ENCODE measurements at regions not wholly inside any gene's neighbourhood (a gene's known extent, or its start where the extent isn't known, plus 50 kb on each side); places are given as distances from the start of the nearest gene placed in this dataset.

DNA sequence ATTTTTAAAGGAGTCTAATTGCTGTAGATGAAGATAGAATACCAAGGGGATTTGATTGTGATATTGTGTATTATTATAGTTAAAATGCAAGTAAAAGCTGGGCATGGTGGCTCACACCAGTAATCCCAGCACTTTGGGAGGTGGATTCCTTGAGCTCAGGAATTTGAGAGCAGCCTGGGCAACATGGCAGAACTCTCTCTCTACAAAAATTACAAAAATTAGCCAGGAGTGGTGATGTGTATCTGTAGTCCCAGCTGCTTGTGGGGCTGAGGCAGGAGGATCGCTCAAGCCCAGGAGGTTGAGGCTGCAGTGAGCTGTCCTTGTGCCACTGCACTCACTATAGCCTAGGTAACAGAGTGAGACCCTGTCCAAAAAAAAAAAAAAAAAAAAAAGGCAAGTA, 687.0 kb downstream of the NUP35 start:
- no peak for TF ChIP-seq TARDBP (IDR thresholded peaks at IDR 0.05)
- no peak for TF ChIP-seq SUZ12 (IDR thresholded peaks at IDR 0.05)
- TF ChIP-seq FOXK2 (IDR thresholded peaks at IDR 0.05): no peak
- no peak for TF ChIP-seq ZNF384 (IDR thresholded peaks at IDR 0.05)
- no peak for TF ChIP-seq L3MBTL2 (conservative IDR thresholded peaks at IDR 0.05)
- TF ChIP-seq ARNT (IDR thresholded peaks at IDR 0.05): no peak
- no peak for TF ChIP-seq SP1 (IDR thresholded peaks at IDR 0.05)
- no peak for TF ChIP-seq BHLHE40 (IDR thresholded peaks at IDR 0.05; ENCODE audit: borderline replicate concordance)
- TF ChIP-seq ELF4 (IDR thresholded peaks at IDR 0.05): no peak
- no peak for TF ChIP-seq HDGF (IDR thresholded peaks at IDR 0.05; ENCODE audit: borderline replicate concordance)
- no peak for TF ChIP-seq LEF1 (IDR thresholded peaks at IDR 0.05; ENCODE audit: borderline replicate concordance)
- no peak for TF ChIP-seq NFRKB (IDR thresholded peaks at IDR 0.05)
